Calu3 (cell line): ENCODE measurements at regions not wholly inside any gene's neighbourhood (a gene's known extent, or its start where the extent isn't known, plus 50 kb on each side); places are given as distances from the start of the nearest gene placed in this dataset.

ENCODE experiments used
- BruUV-seq: library from RNA; stranded (reverse); fragments of 400-500 nt; replicated peaks from 2 replicates; lab custom pipeline; 2021; lab: Mats Ljungman, UMichigan
- CTCF ChIA-PET: fragments of 300-600 bp; sonication (Branson Sonifier 250); formaldehyde crosslinking; loops from one replicate; lab custom pipeline; 2022; ENCODE audit warnings: antibody characterized with exemption; lab: Charles Lee
- DNase-seq: peaks from one replicate; pipeline ENCODE4 v3.0.0; 2022
- H3K27ac Mint-ChIP-seq: one replicate; pipeline ENCODE4 v1.8.0; 2022; ENCODE audit warnings: mixed read lengths; ENCODE audit not compliant: unreplicated experiment
- H3K27me3 Mint-ChIP-seq: one replicate; pipeline ENCODE4 v1.8.0; 2022; ENCODE audit warnings: mixed read lengths; ENCODE audit not compliant: unreplicated experiment
- H3K36me3 Mint-ChIP-seq: one replicate; pipeline ENCODE4 v1.8.0; 2022; ENCODE audit warnings: mild to moderate bottlenecking, moderate library complexity, mixed read lengths; ENCODE audit not compliant: insufficient read depth, unreplicated experiment
- H3K4me1 Mint-ChIP-seq: one replicate; pipeline ENCODE4 v1.8.0; 2022; ENCODE audit warnings: mild to moderate bottlenecking, low read depth, mixed read lengths; ENCODE audit not compliant: unreplicated experiment
- H3K4me3 Mint-ChIP-seq: one replicate; pipeline ENCODE4 v1.8.0; 2022; ENCODE audit warnings: mild to moderate bottlenecking, low read depth, moderate library complexity, mixed read lengths; ENCODE audit not compliant: unreplicated experiment
- H3K9me3 Mint-ChIP-seq: one replicate; pipeline ENCODE4 v1.8.0; 2022; ENCODE audit warnings: low read depth, mixed read lengths; ENCODE audit not compliant: unreplicated experiment
- CTCF ChIP-seq: fragments of 200-600 bp; IDR thresholded peaks from one replicate; pipeline ENCODE4 v1.8.0; 2022; ENCODE audit warnings: antibody characterized with exemption; ENCODE audit not compliant: unreplicated experiment
- intact Hi-C: fragments of 100-400 bp; cut with micrococcal nuclease; formaldehyde crosslinking; loops from one replicate; pipeline ENCODE4 v1.10.0; 2022; ENCODE audit not compliant: unreplicated experiment

DNA sequence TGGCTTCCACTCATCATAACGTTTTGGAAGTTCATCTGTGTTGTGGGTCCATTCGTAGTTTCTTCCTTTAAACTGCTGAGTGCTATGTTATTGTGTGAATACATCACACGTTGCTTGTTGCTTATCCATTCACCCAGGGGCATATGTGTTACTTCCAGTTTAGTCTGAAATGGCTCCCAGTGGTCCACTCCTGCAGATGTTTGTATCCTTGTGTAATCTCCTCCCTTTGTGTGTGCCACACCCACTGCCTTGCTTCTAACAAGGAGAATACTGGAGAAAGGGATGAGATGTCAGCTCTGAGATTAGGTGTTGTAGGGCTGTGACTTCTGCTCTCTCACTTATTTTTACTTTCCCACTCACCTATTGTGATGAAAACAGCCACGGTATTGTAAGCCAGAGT is 239.1 kb upstream of the HABP2 start:
- Mint-ChIP-seq H3K27ac (no peak overlapping the region), H3K4me1 (no peaks in the 10 kb centered on the region), H3K9me3 (no peaks in the 10 kb centered on the region), H3K36me3 (no peaks in the 10 kb centered on the region), H3K27me3 (peaks cover 64% of the 10 kb centered on the region), H3K4me3 (no peak overlapping the region)
- CTCF ChIA-PET, result no interaction called here
- BruUV-seq, result no TSS peak
- no peak for DNase-seq
- intact Hi-C loops, result no loop called here
- no peak for TF ChIP-seq CTCF

DNA sequence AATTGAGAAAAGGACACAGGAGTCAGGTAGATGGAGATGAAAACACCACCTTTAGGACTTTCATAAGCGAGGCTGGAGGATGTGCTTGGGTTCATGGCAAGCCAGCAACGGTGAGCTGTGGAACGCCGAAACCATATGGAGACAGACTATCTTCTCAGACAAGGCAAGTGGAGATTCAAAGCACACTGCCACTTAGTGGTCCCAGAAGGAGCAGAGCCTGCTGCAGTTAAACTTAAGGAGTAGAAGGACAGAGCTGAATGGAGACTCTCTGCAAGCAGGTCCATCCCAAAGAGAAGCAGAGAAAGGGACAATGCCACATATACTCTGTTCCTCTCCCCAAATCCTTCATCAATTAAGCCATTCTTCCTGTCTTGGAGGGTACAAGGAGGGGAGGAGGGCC is 236.3 kb upstream of the HABP2 start:
- H3K36me3 Mint-ChIP-seq, result no peaks in the 10 kb centered on the region
- H3K27me3 Mint-ChIP-seq, result peaks cover 58% of the 10 kb centered on the region
- H3K4me3 Mint-ChIP-seq, result no peak overlapping the region
- H3K9me3 Mint-ChIP-seq, result no peaks in the 10 kb centered on the region
- no peak for DNase-seq
- intact Hi-C loops, result no loop called here
- CTCF ChIA-PET, result no interaction called here
- no peaks in the 10 kb centered on the region for H3K4me1 Mint-ChIP-seq
- BruUV-seq, result no TSS peak
- H3K27ac Mint-ChIP-seq, result no peak overlapping the region
- no peak for TF ChIP-seq CTCF

DNA sequence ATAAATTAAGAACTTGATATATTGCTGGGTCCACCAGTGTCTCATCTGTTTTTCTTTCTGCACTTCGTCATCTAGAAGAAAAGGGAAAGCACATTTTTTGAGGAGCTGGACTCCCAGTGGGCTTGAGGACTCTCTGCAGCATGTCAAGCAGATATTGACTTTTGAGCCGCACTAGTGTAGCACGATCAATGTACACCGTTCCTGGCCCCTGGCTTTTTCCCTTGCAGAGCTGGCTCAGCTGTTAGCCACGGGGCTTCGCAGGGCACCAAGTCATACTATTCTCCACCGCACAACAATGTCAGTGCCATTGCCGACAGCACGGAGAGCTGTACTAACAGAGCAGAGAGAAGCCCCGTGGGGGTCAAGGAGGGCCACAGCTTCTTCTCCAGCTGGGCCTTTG is 235.4 kb upstream of the HABP2 start:
- CTCF ChIA-PET, result no interaction called here
- BruUV-seq, result no TSS peak
- H3K36me3 Mint-ChIP-seq, result no peaks in the 10 kb centered on the region
- no peak overlapping the region for H3K4me3 Mint-ChIP-seq
- peaks cover 53% of the 10 kb centered on the region for H3K27me3 Mint-ChIP-seq
- no peak overlapping the region for H3K27ac Mint-ChIP-seq
- no peaks in the 10 kb centered on the region for H3K9me3 Mint-ChIP-seq
- TF ChIP-seq CTCF, result no peak
- H3K4me1 Mint-ChIP-seq, result no peaks in the 10 kb centered on the region
- intact Hi-C loops, result no loop called here
- DNase-seq, result no peak

GRCh38 chr10:113319479-113319878 is 233.4 kb upstream of the HABP2 start:
- intact Hi-C loops, result no loop called here
- H3K27ac Mint-ChIP-seq, result no peak overlapping the region
- H3K4me3 Mint-ChIP-seq, result no peak overlapping the region
- H3K9me3 Mint-ChIP-seq, result no peaks in the 10 kb centered on the region
- H3K36me3 Mint-ChIP-seq, result no peaks in the 10 kb centered on the region
- no TSS peak for BruUV-seq
- no peak for TF ChIP-seq CTCF
- CTCF ChIA-PET, result interaction anchor here (0.9 kb wide), 1 partner anchor 34 kb away, joined by 3 read pairs; no protein-coding TSS in a partner anchor
- DNase-seq, result no peak
- peaks cover 66% of the 10 kb centered on the region for H3K27me3 Mint-ChIP-seq
- H3K4me1 Mint-ChIP-seq, result no peaks in the 10 kb centered on the region
